HepG2 (cell line): ENCODE measurements at regions not wholly inside any gene's neighbourhood (a gene's known extent, or its start where the extent isn't known, plus 50 kb on each side); places are given as distances from the start of the nearest gene placed in this dataset.

Source experiments
- ATAC-seq: fragments of 200-7000 bp; cut with Tn5 transposase; 3 replicates; pipeline ENCODE4 v1.9.1; 2020; ENCODE audit warnings: mild to moderate bottlenecking, moderate library complexity
- BruUV-seq: library from RNA; stranded (reverse); fragments of 400-500 nt; replicated peaks from 2 replicates; lab custom pipeline; 2021; lab: Mats Ljungman, UMichigan
- CTCF ChIA-PET: fragments of 300-600 bp; formaldehyde crosslinking; extraction: SDS; loops from one replicate; lab custom pipeline; 2021; ENCODE audit warnings: low total read pairs, inconsistent platforms, low intra/inter-chr PET ratio; lab: Yijun Ruan, JAX
- POLR2A ChIA-PET: fragments of 350-600 bp; sonication (Branson Sonifier 250); formaldehyde crosslinking; loops from one replicate; lab custom pipeline; 2020; ENCODE audit warnings: antibody characterized with exemption, inconsistent platforms; lab: Yijun Ruan, JAX
- DNase-seq: peaks from one replicate; pipeline ENCODE4 v3.0.0-alpha.2; 2015; ENCODE audit warnings: low spot score
- FAIRE-seq: peaks from 3 replicates; lab custom pipeline; 2011; peaks lifted over from hg19 to GRCh38; lab: Jason Lieb, UNC
- H2AFZ ChIP-seq: one replicate; pipeline ENCODE4 v1.6.1; 2011; ENCODE audit warnings: low read length, inconsistent platforms
- H3K27ac ChIP-seq: fragments of 300-600 bp; 3 replicates; pipeline ENCODE4 v1.8.0; 2011; ENCODE audit warnings: mixed run types, mild to moderate bottlenecking, mixed read lengths, low read length, inconsistent platforms; ENCODE audit not compliant: insufficient read depth; ENCODE audit errors: extremely low read length
- H3K27me3 ChIP-seq, 2 experiments: fragments of 200-600 bp in 1 of 2; 2 replicates in 1 of 2; 3 replicates in 1 of 2; pipeline versions ENCODE4 v1.6.0 to v1.8.0; 2011; ENCODE audit warnings: low read length in 2 of 2, mild to moderate bottlenecking in 2 of 2, moderate library complexity in 2 of 2, inconsistent platforms in 1 of 2; ENCODE audit not compliant: insufficient read depth in 2 of 2, control insufficient read depth in 1 of 2
- H3K36me3 ChIP-seq, 2 experiments: fragments of 200-600 bp in 1 of 2; replicated peaks in 1 of 2; 2 replicates in 1 of 2; 3 replicates in 1 of 2; pipeline versions ENCODE4 v1.5.1 to v1.8.0; 2011; ENCODE audit warnings: low read length in 2 of 2, inconsistent platforms in 1 of 2; ENCODE audit not compliant: insufficient read depth in 2 of 2, control insufficient read depth in 1 of 2
- H3K4me1 ChIP-seq: 2 replicates; pipeline ENCODE4 v1.5.1; 2012; ENCODE audit warnings: low read length, inconsistent platforms; ENCODE audit not compliant: insufficient read depth
- H3K4me2 ChIP-seq: 2 replicates; pipeline ENCODE4 v1.6.0; 2011; ENCODE audit warnings: low read depth, low read length, inconsistent platforms
- H3K4me3 ChIP-seq, 3 experiments: fragments of 200-600 bp in 1 of 3; sonication (generic), shearing (Covaris generic) in 1 of 3; replicated peaks in 1 of 3; 2 replicates each; pipeline ENCODE4 v1.5.1; 2011 to 2016; ENCODE audit warnings: low read length in 3 of 3, inconsistent platforms in 2 of 3, low read depth in 2 of 3, mild to moderate bottlenecking in 2 of 3, control low read depth in 1 of 3, mixed read lengths in 1 of 3; ENCODE audit not compliant: insufficient read depth in 1 of 3
- H3K79me2 ChIP-seq: one replicate; pipeline ENCODE4 v1.6.1; 2011; ENCODE audit warnings: low read length, inconsistent platforms; ENCODE audit not compliant: insufficient read depth
- H3K9ac ChIP-seq: 2 replicates; pipeline ENCODE4 v1.6.0; 2011; ENCODE audit warnings: mild to moderate bottlenecking, low read depth, low read length, inconsistent platforms; ENCODE audit not compliant: insufficient read depth
- H3K9me3 ChIP-seq: 2 replicates; pipeline ENCODE4 v1.5.1; 2012; ENCODE audit warnings: mild to moderate bottlenecking, low read length
- H4K20me1 ChIP-seq: 2 replicates; pipeline ENCODE4 v1.6.0; 2011; ENCODE audit warnings: inconsistent platforms, mild to moderate bottlenecking, low read length, moderate library complexity; ENCODE audit not compliant: insufficient read depth
- ATF2 ChIP-seq: sonication (generic); formaldehyde crosslinking; IDR thresholded peaks from 2 replicates; pipeline ENCODE4 v1.4.0; 2020; ENCODE audit warnings: missing genetic modification reagents
- BATF2 ChIP-seq: sonication (generic); formaldehyde crosslinking; IDR thresholded peaks from 2 replicates; pipeline ENCODE4 v1.8.0; 2022; ENCODE audit warnings: mild to moderate bottlenecking, missing genetic modification reagents, moderate library complexity
- ERF ChIP-seq: IDR thresholded peaks from 2 replicates; pipeline ENCODE4 v1.6.1; 2018; ENCODE audit warnings: missing biosample characterization, missing genetic modification reagents
- HES4 ChIP-seq: sonication (generic); formaldehyde crosslinking; IDR thresholded peaks from 2 replicates; pipeline ENCODE4 v1.9.0; 2021; ENCODE audit warnings: mild to moderate bottlenecking, missing genetic modification reagents, borderline replicate concordance
- MATR3 ChIP-seq: sonication (generic); formaldehyde crosslinking; IDR thresholded peaks from 2 replicates; pipeline ENCODE4 v1.4.0; 2020; ENCODE audit warnings: missing genetic modification reagents
- MAZ ChIP-seq, 2 experiments: sonication (generic) in 1 of 2; formaldehyde crosslinking in 1 of 2; IDR thresholded peaks; 2 replicates each; pipeline versions ENCODE4 v1.5.0 to v1.6.1; 2012 to 2020; ENCODE audit warnings: low read depth in 2 of 2, mild to moderate bottlenecking in 2 of 2, borderline replicate concordance in 1 of 2, improper control_type of control experiment in 1 of 2, low read length in 1 of 2, missing genetic modification reagents in 1 of 2, moderate library complexity in 1 of 2
- SIX1 ChIP-seq: sonication (generic); formaldehyde crosslinking; IDR thresholded peaks from 2 replicates; pipeline ENCODE4 v1.4.0; 2020; ENCODE audit warnings: missing genetic modification reagents, borderline replicate concordance
- TARDBP ChIP-seq: sonication (generic); formaldehyde crosslinking; IDR thresholded peaks from 2 replicates; pipeline ENCODE4 v1.8.0; 2022; ENCODE audit warnings: mild to moderate bottlenecking, missing genetic modification reagents
- ZFP36L1 ChIP-seq: sonication (generic); formaldehyde crosslinking; IDR thresholded peaks from 2 replicates; pipeline ENCODE4 v1.8.0; 2022; ENCODE audit warnings: mild to moderate bottlenecking, missing genetic modification reagents, moderate library complexity
- ZNF263 ChIP-seq: sonication (generic); formaldehyde crosslinking; IDR thresholded peaks from 2 replicates; pipeline ENCODE4 v1.4.0; 2020; ENCODE audit warnings: missing genetic modification reagents
- ZNF264 ChIP-seq: sonication (generic); formaldehyde crosslinking; IDR thresholded peaks from 2 replicates; pipeline ENCODE4 v1.4.0; 2020; ENCODE audit warnings: missing genetic modification reagents
- ZNF546 ChIP-seq: sonication (generic); formaldehyde crosslinking; conservative IDR thresholded peaks from 2 replicates; pipeline ENCODE4 v1.8.1; 2023; ENCODE audit warnings: mild to moderate bottlenecking, missing genetic modification reagents
- ZNF737 ChIP-seq: sonication (generic); formaldehyde crosslinking; IDR thresholded peaks from 2 replicates; pipeline ENCODE4 v1.5.0; 2020; ENCODE audit warnings: missing genetic modification reagents, mild to moderate bottlenecking, borderline replicate concordance
- ZNF883 ChIP-seq: sonication (generic); formaldehyde crosslinking; IDR thresholded peaks from 2 replicates; pipeline ENCODE4 v1.5.1; 2020; ENCODE audit warnings: mild to moderate bottlenecking, missing genetic modification reagents; ENCODE audit errors: not compliant biosample characterization
- WGBS: methylation state at CpG from one replicate; pipeline ENCODE4 v1.1.6; 2017; ENCODE audit warnings: low lambda C conversion rate; 5-methylcytosine and 5-hydroxymethylcytosine counted together
- in situ Hi-C: cut with HindIII; loops from 2 replicates; pipeline ENCODE4 v1.10.0; 2017; ENCODE audit warnings: low pct_unique_long_range_greater_than_20kb; ENCODE audit not compliant: extremely low pct_ligation_motif_present
- intact Hi-C: fragments of 100-400 bp; cut with micrococcal nuclease; formaldehyde crosslinking; loops from one replicate; pipeline ENCODE4 v1.10.0; 2022; ENCODE audit not compliant: unreplicated experiment
- TF ChIP-seq, protein P1 (sequence below): sonication (generic); formaldehyde crosslinking; IDR thresholded peaks from 2 replicates; pipeline ENCODE4 v1.8.1; 2023; ENCODE audit warnings: missing genetic modification reagents, mild to moderate bottlenecking, borderline replicate concordance

GRCh38 chr3:72523429-72524151, 324.7 kb downstream of the SHQ1 start:
- DNase-seq (no peak), FAIRE-seq (no peak), ATAC-seq (peak; percentile 34)
- intact Hi-C loops = no loop called here
- TF ChIP-seq ZFP36L1 (CRISPR knock-in tag) (no peak), MATR3 (no peak), TARDBP (CRISPR knock-in tag) (no peak), ZNF546 (no peak), SIX1 (CRISPR knock-in tag) (no peak), ZNF264 (CRISPR knock-in tag) (no peak), ZNF883 (CRISPR knock-in tag) (no peak), ZNF263 (CRISPR knock-in tag) (no peak), HES4 (CRISPR knock-in tag) (no peak), MAZ (IDR thresholded peaks at IDR 0.05; ENCODE audit: borderline replicate concordance, low read depth, low read length) (no peak), MAZ (CRISPR knock-in tag; IDR thresholded peaks at IDR 0.05; ENCODE audit: low read depth) (no peak), ERF (no peak), ZNF737 (CRISPR knock-in tag) (no peak), BATF2 (CRISPR knock-in tag) (no peak), ATF2 (CRISPR knock-in tag) (no peak)
- TF ChIP-seq, protein P1, sequence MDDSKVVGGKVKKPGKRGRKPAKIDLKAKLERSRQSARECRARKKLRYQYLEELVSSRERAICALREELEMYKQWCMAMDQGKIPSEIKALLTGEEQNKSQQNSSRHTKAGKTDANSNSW (CRISPR knock-in tag) = no peak
- no peaks in the 10 kb centered on the region for H3K36me3 ChIP-seq
- in situ Hi-C loops = no loop called here
- peak overlapping the region; percentile 38; the same call in 1 of the 2 replicates for H3K4me2 ChIP-seq
- BruUV-seq = no TSS peak
- H2AFZ ChIP-seq = no peak overlapping the region
- no peak overlapping the region for H3K9ac ChIP-seq
- H3K27me3 ChIP-seq = 0 out of 5 replicates have a peak, but pooled peaks cover 0 to 5% of the 10 kb centered on the region in 2 experiments
- no peaks in the 10 kb centered on the region for H4K20me1 ChIP-seq
- no peaks in the 10 kb centered on the region for H3K79me2 ChIP-seq
- H3K4me3 ChIP-seq = no peak overlapping the region
- H3K27ac ChIP-seq = no peak overlapping the region
- POLR2A ChIA-PET = no interaction called here
- peaks cover 41% of the 10 kb centered on the region for H3K4me1 ChIP-seq
- no peaks in the 10 kb centered on the region for H3K9me3 ChIP-seq
- 27% methylated on average over 8 of the region's 9 CpGs for WGBS
- CTCF ChIA-PET = no interaction called here
